Gastrocnemius medialis (tissue), 4 donors: ENCODE measurements at regions not wholly inside any gene's neighbourhood (a gene's known extent, or its start where the extent isn't known, plus 50 kb on each side); places are given as distances from the start of the nearest gene placed in this dataset.

Experiments
- ATAC-seq, 2 donors: fragments of 150-250 bp; one replicate each; pipeline ENCODE4 v1.9.1; 2016
- DNase-seq, 2 donors: peaks; one replicate each; pipeline ENCODE4 v3.0.0-alpha.2; 2019
- H3K27ac ChIP-seq, 4 donors: fragments of 200-600 bp; sonication (generic); 1 replicate in 1 of 4; 2 replicates in 3 of 4; pipeline ENCODE4 v1.5.1; 2016 to 2018; ENCODE audit warnings: mild to moderate bottlenecking in 2 of 4, moderate library complexity in 1 of 4
- H3K27me3 ChIP-seq, 3 donors: fragments of 200-600 bp; sonication (generic) in 2 of 3; 1 replicate in 1 of 3; 2 replicates in 2 of 3; pipeline versions ENCODE4 v1.5.1 to v1.6.0; 2016 to 2019; ENCODE audit warnings: mild to moderate bottlenecking in 1 of 3, moderate library complexity in 1 of 3
- H3K36me3 ChIP-seq, 2 donors: fragments of 200-600 bp; sonication (generic) in 1 of 2; one replicate each; pipeline ENCODE4 v1.5.1; 2017 to 2018
- H3K4me1 ChIP-seq, 2 donors: fragments of 200-600 bp; sonication (generic) in 1 of 2; one replicate each; pipeline ENCODE4 v1.5.1; 2016 to 2017; ENCODE audit warnings: mild to moderate bottlenecking in 2 of 2
- H3K4me3 ChIP-seq, 4 donors: fragments of 200-600 bp; sonication (generic) in 3 of 4; 1 replicate in 1 of 4; 2 replicates in 3 of 4; pipeline ENCODE4 v1.5.1; 2016 to 2019; ENCODE audit warnings: mild to moderate bottlenecking in 2 of 4
- H3K9me3 ChIP-seq, 3 donors: fragments of 200-600 bp; sonication (generic) in 2 of 3; 1 replicate in 1 of 3; 2 replicates in 2 of 3; pipeline ENCODE4 v1.5.1; 2016 to 2019
- POLR2A ChIP-seq, 2 donors: fragments of 450-650 bp; IDR thresholded peaks; one replicate each; pipeline ENCODE4 v1.6.1; 2017; ENCODE audit warnings: antibody characterized with exemption in 2 of 2, mild to moderate bottlenecking in 2 of 2, moderate library complexity in 2 of 2
- in situ Hi-C, 4 donors: fragments of 200-750 bp; cut with MboI; loops; one replicate each; pipeline versions ENCODE4 v1.15.0 to v1.8.0; 2017; ENCODE audit warnings: low sequenced_read_pairs in 4 of 4
- intact Hi-C: fragments of 100-400 bp; cut with DNase I; formaldehyde crosslinking; loops from one replicate; pipeline ENCODE4 v1.15.1; 2023; ENCODE audit warnings: low total_unique reads
- TF ChIP-seq, protein P1 (sequence below), 5 experiments: fragments of 450-650 bp in 3 of 5; fragments of 200-600 bp in 2 of 5; sonication (generic) in 2 of 5; IDR thresholded peaks in 4 of 5; conservative IDR thresholded peaks in 1 of 5; 1 replicate in 4 of 5; 2 replicates in 1 of 5; pipeline ENCODE4 v1.5.1; 2016 to 2019; ENCODE audit warnings: antibody characterized with exemption in 5 of 5, mild to moderate bottlenecking in 3 of 5, moderate library complexity in 3 of 5

DNA sequence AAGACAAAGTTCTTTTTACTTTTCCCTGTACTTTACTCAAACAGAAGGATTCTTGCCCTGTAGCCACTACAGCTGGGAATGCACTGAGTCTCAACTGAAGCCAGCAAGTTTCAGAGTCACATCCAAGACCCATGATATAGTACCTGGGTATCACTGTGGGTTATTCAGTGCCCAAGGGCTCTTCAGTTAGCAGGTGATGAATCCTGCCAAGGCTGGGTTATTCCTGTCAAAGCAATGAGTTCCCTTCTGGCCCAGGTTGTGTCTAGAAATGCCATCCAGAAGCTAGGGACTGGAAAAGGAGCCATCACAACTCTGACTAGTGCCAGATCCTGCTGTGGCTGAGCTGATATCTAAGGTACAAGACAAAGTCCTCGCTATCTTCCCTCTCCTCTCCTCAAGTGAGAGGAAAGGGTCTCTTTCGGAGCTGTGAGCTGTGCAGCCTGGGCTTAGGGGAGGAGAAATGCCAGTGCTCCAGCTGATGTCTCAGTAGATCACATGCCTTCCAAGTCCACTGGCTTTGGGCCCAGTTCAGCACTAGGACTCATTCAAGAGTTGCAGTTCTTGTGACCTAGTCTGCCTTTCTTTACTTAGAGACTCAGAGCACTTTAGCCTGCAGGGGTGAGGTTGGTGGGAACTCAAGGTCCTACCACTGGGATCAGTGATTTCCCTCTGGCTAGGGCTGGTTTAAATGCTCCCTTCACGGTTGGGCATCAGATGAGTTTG is 369.4 kb downstream of the TBX15 start:
- Histone ChIP-seq H3K27ac (peak overlapping the region in 3 of 4 donors; percentile 14 to 58 (median 30)), H3K9me3 (no peaks in the 10 kb centered on the region), H3K36me3 (no peaks in the 10 kb centered on the region), H3K4me3 (no peak overlapping the region), H3K4me1 (no peaks in the 10 kb centered on the region), H3K27me3 (no peaks in the 10 kb centered on the region)
- DNase-seq, result peak; percentile 39 to 73
- peak; percentile 93 to 95 for ATAC-seq
- TF ChIP-seq, protein P1, sequence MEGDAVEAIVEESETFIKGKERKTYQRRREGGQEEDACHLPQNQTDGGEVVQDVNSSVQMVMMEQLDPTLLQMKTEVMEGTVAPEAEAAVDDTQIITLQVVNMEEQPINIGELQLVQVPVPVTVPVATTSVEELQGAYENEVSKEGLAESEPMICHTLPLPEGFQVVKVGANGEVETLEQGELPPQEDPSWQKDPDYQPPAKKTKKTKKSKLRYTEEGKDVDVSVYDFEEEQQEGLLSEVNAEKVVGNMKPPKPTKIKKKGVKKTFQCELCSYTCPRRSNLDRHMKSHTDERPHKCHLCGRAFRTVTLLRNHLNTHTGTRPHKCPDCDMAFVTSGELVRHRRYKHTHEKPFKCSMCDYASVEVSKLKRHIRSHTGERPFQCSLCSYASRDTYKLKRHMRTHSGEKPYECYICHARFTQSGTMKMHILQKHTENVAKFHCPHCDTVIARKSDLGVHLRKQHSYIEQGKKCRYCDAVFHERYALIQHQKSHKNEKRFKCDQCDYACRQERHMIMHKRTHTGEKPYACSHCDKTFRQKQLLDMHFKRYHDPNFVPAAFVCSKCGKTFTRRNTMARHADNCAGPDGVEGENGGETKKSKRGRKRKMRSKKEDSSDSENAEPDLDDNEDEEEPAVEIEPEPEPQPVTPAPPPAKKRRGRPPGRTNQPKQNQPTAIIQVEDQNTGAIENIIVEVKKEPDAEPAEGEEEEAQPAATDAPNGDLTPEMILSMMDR (IDR thresholded peaks at IDR 0.05 in 4 of 5, conservative IDR thresholded peaks at IDR 0.05 in 1 of 5), result no peak
- TF ChIP-seq POLR2A (IDR thresholded peaks at IDR 0.05), result no peak
- intact Hi-C loops (no loop called here), in situ Hi-C loops (no loop called here)

DNA sequence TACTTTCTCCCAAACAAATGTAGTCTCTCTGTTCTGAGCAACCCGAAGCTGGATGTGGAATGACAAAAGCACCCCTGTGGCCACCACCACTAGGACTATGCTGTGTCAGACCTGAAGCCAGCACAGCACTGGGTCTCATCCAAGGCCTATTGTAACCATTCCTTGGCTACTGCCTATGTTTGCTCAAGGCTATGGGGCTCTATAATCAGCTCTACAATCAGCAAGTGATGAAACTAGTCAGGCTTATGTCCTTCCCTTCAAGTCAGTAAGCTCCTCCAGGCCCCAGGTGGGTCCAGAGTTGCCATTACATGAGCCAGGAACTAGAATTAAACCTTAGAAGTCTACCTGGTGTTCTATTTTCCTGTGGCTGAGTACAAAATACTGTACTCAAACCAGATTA is 370.2 kb downstream of the TBX15 start:
- DNase-seq (no peak), ATAC-seq (no peak)
- no peak for TF ChIP-seq POLR2A (IDR thresholded peaks at IDR 0.05)
- no peaks in the 10 kb centered on the region for H3K27me3 ChIP-seq
- H3K27ac ChIP-seq, result no peak overlapping the region
- H3K9me3 ChIP-seq, result no peaks in the 10 kb centered on the region
- intact Hi-C loops (no loop called here), in situ Hi-C loops (no loop called here)
- H3K36me3 ChIP-seq, result no peaks in the 10 kb centered on the region
- H3K4me3 ChIP-seq, result no peak overlapping the region
- no peaks in the 10 kb centered on the region for H3K4me1 ChIP-seq

DNA sequence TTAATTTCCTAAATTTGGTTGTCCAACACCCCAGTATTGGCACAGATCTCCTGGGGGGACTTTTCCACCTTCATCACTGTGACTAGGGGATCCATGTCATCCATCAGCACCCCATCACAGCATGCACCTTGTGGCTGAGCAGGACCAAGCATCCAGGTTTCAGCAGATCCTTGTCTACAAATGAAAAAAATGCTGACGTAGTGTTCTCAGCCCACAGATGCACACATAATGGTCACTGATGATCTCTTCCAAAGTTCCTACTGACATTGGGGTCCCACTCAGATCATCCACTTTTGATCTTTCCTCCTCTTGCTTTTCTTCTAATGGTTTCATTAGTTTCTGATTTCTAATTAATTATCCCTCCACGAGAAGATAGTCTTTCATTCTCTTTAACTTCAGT is 373.1 kb downstream of the TBX15 start:
- H3K36me3 ChIP-seq, result no peaks in the 10 kb centered on the region
- H3K27me3 ChIP-seq, result no peaks in the 10 kb centered on the region
- ATAC-seq, result no peak
- no peaks in the 10 kb centered on the region for H3K4me1 ChIP-seq
- H3K27ac ChIP-seq, result no peak overlapping the region
- no peak for TF ChIP-seq POLR2A (IDR thresholded peaks at IDR 0.05)
- TF ChIP-seq, protein P1 (IDR thresholded peaks at IDR 0.05 in 4 of 5, conservative IDR thresholded peaks at IDR 0.05 in 1 of 5), result no peak
- in situ Hi-C loops, result no loop called here
- no peaks in the 10 kb centered on the region for H3K9me3 ChIP-seq
- no peak for DNase-seq
- H3K4me3 ChIP-seq, result no peak overlapping the region
- intact Hi-C loops, result no loop called here

- TF ChIP-seq POLR2A (IDR thresholded peaks at IDR 0.05), result no peak
- TF ChIP-seq, protein P1 (IDR thresholded peaks at IDR 0.05 in 4 of 5, conservative IDR thresholded peaks at IDR 0.05 in 1 of 5), result no peak
- ATAC-seq (no peak), DNase-seq (no peak)
- no peaks in the 10 kb centered on the region for H3K9me3 ChIP-seq
- H3K36me3 ChIP-seq, result no peaks in the 10 kb centered on the region
- peaks cover 0 to 11% of the 10 kb centered on the region in 2 donors for H3K4me1 ChIP-seq
- H3K4me3 ChIP-seq, result no peak overlapping the region
- H3K27me3 ChIP-seq, result no peaks in the 10 kb centered on the region
- intact Hi-C loops, result no loop called here
- in situ Hi-C loops, result no loop called here
- no peak overlapping the region for H3K27ac ChIP-seq
Observed at GRCh38 chr1:118589238-118589846, 398.8 kb downstream of the TBX15 start.

GRCh38 chr1:118588566-118588965 is 399.6 kb downstream of the TBX15 start:
- Histone ChIP-seq H3K36me3 (no peaks in the 10 kb centered on the region), H3K9me3 (no peaks in the 10 kb centered on the region), H3K27me3 (no peaks in the 10 kb centered on the region), H3K27ac (no peak overlapping the region), H3K4me3 (no peak overlapping the region), H3K4me1 (peaks cover 0 to 11% of the 10 kb centered on the region in 2 donors)
- intact Hi-C loops (no loop called here), in situ Hi-C loops (no loop called here)
- ATAC-seq (no peak), DNase-seq (no peak)
- no peak for TF ChIP-seq POLR2A (IDR thresholded peaks at IDR 0.05)
- TF ChIP-seq, protein P1 (IDR thresholded peaks at IDR 0.05 in 4 of 5, conservative IDR thresholded peaks at IDR 0.05 in 1 of 5), result no peak
